Mesenchymal stem cell (in vitro differentiated cells and primary cell): ENCODE measurements at regions not wholly inside any gene's neighbourhood (a gene's known extent, or its start where the extent isn't known, plus 50 kb on each side); places are given as distances from the start of the nearest gene placed in this dataset.

ENCODE experiments used
- DNase-seq: peaks from one replicate; pipeline ENCODE4 v3.0.0-alpha.2; 2013
- H2AFZ ChIP-seq: one replicate; pipeline ENCODE4 v1.6.1; 2013; ENCODE audit warnings: low read depth, mild to moderate bottlenecking, control low read depth, inconsistent platforms, low read length, moderate library complexity
- H2AK5ac ChIP-seq: 2 replicates; pipeline ENCODE4 v1.6.1; 2013; ENCODE audit warnings: low read length, moderate library complexity, mild to moderate bottlenecking, inconsistent platforms; ENCODE audit not compliant: severe bottlenecking
- H2BK120ac ChIP-seq: one replicate; pipeline ENCODE4 v1.6.1; 2013; ENCODE audit warnings: low read depth, mild to moderate bottlenecking, inconsistent platforms, low read length, moderate library complexity
- H2BK12ac ChIP-seq, 2 experiments: one replicate each; pipeline ENCODE4 v1.6.1; 2013; ENCODE audit warnings: inconsistent platforms in 2 of 2, low read length in 2 of 2, mild to moderate bottlenecking in 2 of 2, moderate library complexity in 2 of 2, control low read depth in 1 of 2
- H2BK15ac ChIP-seq: one replicate; pipeline ENCODE4 v1.6.1; 2013; ENCODE audit warnings: mild to moderate bottlenecking, low read depth, inconsistent platforms; ENCODE audit not compliant: poor library complexity, severe bottlenecking
- H2BK5ac ChIP-seq: 2 replicates; pipeline ENCODE4 v1.6.1; 2013; ENCODE audit warnings: low read depth, mild to moderate bottlenecking, low read length, control low read depth, inconsistent platforms; ENCODE audit not compliant: poor library complexity, severe bottlenecking
- H3K14ac ChIP-seq, 2 experiments: one replicate each; pipeline ENCODE4 v1.6.1; 2013; ENCODE audit warnings: inconsistent platforms in 2 of 2, low read length in 2 of 2, control low read depth in 1 of 2, mild to moderate bottlenecking in 1 of 2, moderate library complexity in 1 of 2
- H3K18ac ChIP-seq, 2 experiments: one replicate each; pipeline ENCODE4 v1.6.1; 2013; ENCODE audit warnings: inconsistent platforms in 2 of 2, low read length in 2 of 2, control low read depth in 1 of 2, low read depth in 1 of 2, mild to moderate bottlenecking in 1 of 2
- H3K23ac ChIP-seq, 2 experiments: one replicate each; pipeline ENCODE4 v1.6.1; 2013; ENCODE audit warnings: inconsistent platforms in 2 of 2, low read length in 2 of 2, mild to moderate bottlenecking in 2 of 2, moderate library complexity in 2 of 2, control low read depth in 1 of 2
- H3K27ac ChIP-seq: 2 replicates; pipeline ENCODE4 v1.5.1; 2013; ENCODE audit warnings: mild to moderate bottlenecking, moderate library complexity, low read length, control low read depth, inconsistent platforms; ENCODE audit not compliant: poor library complexity, severe bottlenecking
- H3K27me3 ChIP-seq, 2 experiments: 2 replicates each; pipeline versions ENCODE4 v1.6.1 to v1.7.0; 2013; ENCODE audit warnings: low read length in 2 of 2, mild to moderate bottlenecking in 2 of 2, moderate library complexity in 2 of 2, control low read depth in 1 of 2, inconsistent platforms in 1 of 2; ENCODE audit not compliant: control insufficient read depth in 1 of 2, insufficient read depth in 1 of 2
- H3K36me3 ChIP-seq, 2 experiments: 2 replicates each; pipeline versions ENCODE4 v1.6.1 to v1.7.0; 2013; ENCODE audit warnings: low read length in 2 of 2, control low read depth in 1 of 2, inconsistent platforms in 1 of 2, low read depth in 1 of 2, mild to moderate bottlenecking in 1 of 2; ENCODE audit not compliant: insufficient read depth in 2 of 2, control insufficient read depth in 1 of 2
- H3K4ac ChIP-seq, 2 experiments: one replicate each; pipeline ENCODE4 v1.6.1; 2013; ENCODE audit warnings: inconsistent platforms in 2 of 2, low read length in 2 of 2, mild to moderate bottlenecking in 2 of 2, moderate library complexity in 2 of 2, control low read depth in 1 of 2, low read depth in 1 of 2
- H3K4me1 ChIP-seq: 2 replicates; pipeline ENCODE4 v1.6.1; 2013; ENCODE audit warnings: low read depth, low read length, control low read depth; ENCODE audit not compliant: control insufficient read depth, insufficient read depth
- H3K4me2 ChIP-seq: 2 replicates; pipeline ENCODE4 v1.6.1; 2013; ENCODE audit warnings: low read length, mild to moderate bottlenecking, inconsistent platforms; ENCODE audit not compliant: poor library complexity, severe bottlenecking
- H3K4me3 ChIP-seq, 2 experiments: 2 replicates each; pipeline versions ENCODE4 v1.5.1 to v1.7.0; 2013; ENCODE audit warnings: low read length in 2 of 2, mild to moderate bottlenecking in 2 of 2, control low read depth in 1 of 2, low read depth in 1 of 2; ENCODE audit not compliant: insufficient read depth in 1 of 2
- H3K79me1 ChIP-seq: replicated peaks from 2 replicates; pipeline ENCODE4 v1.6.1; 2013; ENCODE audit warnings: mild to moderate bottlenecking, control low read depth, low read length, inconsistent platforms; ENCODE audit not compliant: poor library complexity, severe bottlenecking
- H3K9ac ChIP-seq: 2 replicates; pipeline ENCODE4 v1.7.0; 2013; ENCODE audit warnings: mild to moderate bottlenecking, low read length, moderate library complexity
- H3K9me3 ChIP-seq: 2 replicates; pipeline ENCODE4 v1.7.0; 2013; ENCODE audit warnings: mild to moderate bottlenecking, low read length; ENCODE audit not compliant: control insufficient read depth
- H4K8ac ChIP-seq: one replicate; pipeline ENCODE4 v1.6.1; 2013; ENCODE audit warnings: inconsistent platforms, mild to moderate bottlenecking, low read length, moderate library complexity
- H4K91ac ChIP-seq: one replicate; pipeline ENCODE4 v1.6.1; 2013; ENCODE audit warnings: mild to moderate bottlenecking, low read length, inconsistent platforms
- WGBS: methylation state at CpG from one replicate; pipeline ENCODE4 v1.1.7; 2013; ENCODE audit warnings: mixed read lengths; 5-methylcytosine and 5-hydroxymethylcytosine counted together

DNA sequence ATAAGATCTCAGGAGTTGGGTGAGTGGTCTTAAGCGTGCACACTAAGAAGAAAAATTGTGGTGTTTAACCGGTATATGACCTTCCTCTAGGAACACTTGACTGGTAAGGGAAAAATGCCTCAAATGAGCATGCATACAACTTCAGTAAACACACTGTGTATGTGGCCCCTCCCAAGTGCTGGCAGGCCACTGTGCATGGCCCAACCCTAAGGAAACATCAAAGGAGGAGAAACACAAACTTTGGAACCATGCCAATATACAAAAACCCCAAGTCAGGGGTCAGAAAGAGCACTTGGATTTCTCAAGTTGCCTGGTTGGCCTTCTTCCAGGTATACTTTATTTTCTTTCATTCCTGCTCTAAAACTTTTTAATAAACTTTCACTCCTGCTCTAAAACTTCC is 308.9 kb upstream of the LRRTM4 start:
- Histone ChIP-seq H4K91ac (no peak overlapping the region), H2BK15ac (no peak overlapping the region), H2BK5ac (no peak overlapping the region), H4K8ac (no peak overlapping the region), H2AFZ (no peak overlapping the region), H3K4me2 (no peak overlapping the region), H3K79me1 (no peaks in the 10 kb centered on the region), H3K18ac (no peak overlapping the region), H3K4me1 (no peaks in the 10 kb centered on the region), H3K27ac (no peak overlapping the region), H2AK5ac (no peak overlapping the region), H3K36me3 (no peaks in the 10 kb centered on the region), H3K27me3 (no peaks in the 10 kb centered on the region), H2BK12ac (no peak overlapping the region), H3K23ac (no peak overlapping the region), H3K9ac (no peak overlapping the region), H2BK120ac (no peak overlapping the region), H3K4me3 (no peak overlapping the region), H3K9me3 (peaks cover 41% of the 10 kb centered on the region), H3K14ac (no peak overlapping the region), H3K4ac (no peak overlapping the region)
- DNase-seq = no peak
- 85% methylated on average over 2 of the region's 2 CpGs for WGBS

DNA sequence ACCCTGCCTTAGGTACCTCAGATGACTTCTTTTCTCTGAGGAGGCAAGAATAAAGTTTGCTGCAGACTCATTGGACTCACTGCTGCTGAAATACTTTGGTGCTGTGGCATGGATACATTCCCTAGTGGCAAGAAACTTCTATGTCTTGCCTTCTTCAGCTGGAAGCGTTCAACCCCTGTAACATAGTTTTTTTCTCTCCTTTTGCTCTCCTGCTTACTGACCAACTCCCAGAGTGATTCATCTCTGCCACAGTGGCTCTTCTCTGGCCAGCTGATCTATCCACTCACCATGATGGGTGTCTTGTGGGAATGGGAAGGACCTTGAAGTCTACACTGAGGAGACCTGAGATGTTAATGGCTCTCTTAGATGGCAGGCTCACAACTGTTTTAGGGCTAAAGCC is 309.3 kb upstream of the LRRTM4 start:
- Histone ChIP-seq H3K4me2 (no peak overlapping the region), H3K36me3 (no peaks in the 10 kb centered on the region), H2BK12ac (no peak overlapping the region), H2AFZ (no peak overlapping the region), H2BK120ac (no peak overlapping the region), H4K8ac (no peak overlapping the region), H3K23ac (no peak overlapping the region), H3K14ac (no peak overlapping the region), H3K4ac (no peak overlapping the region), H3K79me1 (no peaks in the 10 kb centered on the region), H3K9ac (no peak overlapping the region), H3K18ac (no peak overlapping the region), H3K4me3 (no peak overlapping the region), H2BK15ac (no peak overlapping the region), H3K9me3 (peaks cover 41% of the 10 kb centered on the region), H2BK5ac (no peak overlapping the region), H4K91ac (no peak overlapping the region), H2AK5ac (no peak overlapping the region), H3K27ac (no peak overlapping the region), H3K27me3 (no peaks in the 10 kb centered on the region), H3K4me1 (no peaks in the 10 kb centered on the region)
- DNase-seq = no peak
- no CpG with 5 or more reads among the region's 1 CpG for WGBS

DNA sequence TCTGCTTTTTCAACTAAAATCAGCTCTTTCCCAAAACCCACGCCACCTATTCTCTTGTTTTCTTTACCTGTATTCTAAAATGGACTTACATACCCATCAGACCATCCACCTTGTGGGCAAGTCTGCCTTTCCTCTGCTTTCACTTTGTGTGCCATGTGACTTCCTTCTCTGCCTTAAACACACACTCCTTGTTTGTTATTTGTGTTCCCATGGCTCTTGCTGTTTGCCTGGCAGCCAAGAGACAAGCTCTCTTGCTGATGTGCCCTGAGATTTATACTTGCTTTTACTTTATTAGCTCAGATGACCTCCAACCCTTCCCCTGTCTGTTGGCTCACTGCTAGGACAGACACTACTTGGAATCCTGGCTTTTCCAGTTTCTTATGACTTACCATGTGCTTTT is 309.7 kb upstream of the LRRTM4 start:
- H3K4me1 ChIP-seq = no peaks in the 10 kb centered on the region
- H2AK5ac ChIP-seq = no peak overlapping the region
- no peak overlapping the region for H2AFZ ChIP-seq
- H3K14ac ChIP-seq = no peak overlapping the region
- no peak overlapping the region for H3K4me3 ChIP-seq
- H2BK120ac ChIP-seq = no peak overlapping the region
- no peak overlapping the region for H4K8ac ChIP-seq
- peaks cover 41% of the 10 kb centered on the region for H3K9me3 ChIP-seq
- no peak overlapping the region for H2BK12ac ChIP-seq
- H4K91ac ChIP-seq = no peak overlapping the region
- no peak overlapping the region for H2BK5ac ChIP-seq
- no peak overlapping the region for H3K27ac ChIP-seq
- H3K18ac ChIP-seq = no peak overlapping the region
- 71% methylated on average over 1 of the region's 1 CpG for WGBS
- H3K4ac ChIP-seq = no peak overlapping the region
- DNase-seq = peak; percentile 10
- no peaks in the 10 kb centered on the region for H3K36me3 ChIP-seq
- no peaks in the 10 kb centered on the region for H3K27me3 ChIP-seq
- H3K79me1 ChIP-seq = no peaks in the 10 kb centered on the region
- H3K4me2 ChIP-seq = no peak overlapping the region
- no peak overlapping the region for H3K9ac ChIP-seq
- H3K23ac ChIP-seq = no peak overlapping the region
- H2BK15ac ChIP-seq = no peak overlapping the region

DNA sequence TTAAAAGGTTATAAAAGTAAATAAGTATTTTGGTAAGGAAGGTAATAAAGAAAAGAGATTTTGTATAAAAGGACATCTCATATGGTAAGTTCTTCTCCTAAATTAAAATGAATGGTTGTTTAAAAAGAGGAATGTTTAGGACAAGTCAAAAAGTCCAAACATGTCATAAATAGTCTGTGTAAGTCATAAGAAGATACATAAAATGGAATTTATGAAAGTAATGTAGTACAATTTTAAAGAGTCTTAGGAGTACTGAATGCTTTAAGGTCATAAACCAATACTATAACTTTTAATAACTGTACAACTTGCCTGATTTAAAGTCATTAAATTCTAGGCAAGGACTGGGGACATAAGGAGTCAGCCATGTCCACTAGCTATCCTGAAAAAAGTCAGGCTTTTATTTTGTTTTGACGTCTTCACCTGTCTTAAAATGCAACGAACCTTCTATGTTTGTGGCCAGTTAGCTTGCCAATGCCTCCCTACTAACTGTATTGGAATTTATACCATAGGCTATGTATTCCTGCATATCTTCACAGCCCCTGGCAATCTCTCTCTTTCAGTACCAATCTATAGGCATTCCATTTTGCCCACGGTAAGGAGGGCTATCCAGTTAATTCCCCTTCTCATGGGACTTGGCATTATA is 312.3 kb upstream of the LRRTM4 start:
- Histone ChIP-seq H3K27ac (no peak overlapping the region), H2BK12ac (no peak overlapping the region), H3K23ac (no peak overlapping the region), H3K4me1 (no peaks in the 10 kb centered on the region), H3K27me3 (no peaks in the 10 kb centered on the region), H3K4me2 (no peak overlapping the region), H3K18ac (no peak overlapping the region), H2BK5ac (no peak overlapping the region), H3K79me1 (no peaks in the 10 kb centered on the region), H4K91ac (no peak overlapping the region), H3K4me3 (no peak overlapping the region), H3K9ac (no peak overlapping the region), H2BK120ac (no peak overlapping the region), H2AFZ (no peak overlapping the region), H2AK5ac (no peak overlapping the region), H3K9me3 (peaks cover 37% of the 10 kb centered on the region), H3K14ac (no peak overlapping the region), H4K8ac (no peak overlapping the region), H2BK15ac (no peak overlapping the region), H3K4ac (no peak overlapping the region), H3K36me3 (no peaks in the 10 kb centered on the region)
- DNase-seq = no peak
- 72% methylated on average over 3 of the region's 3 CpGs for WGBS
